ENCODE measurements at regions not wholly inside any gene's neighbourhood (a gene's known extent, or its start where the extent isn't known, plus 50 kb on each side); places are given as distances from the start of the nearest gene placed in this dataset.

GRCh38 chr3:146881356-146881755, 276.2 kb upstream of the PLSCR5 start:
- no peak for ATAC-seq
- H3K36me3 Mint-ChIP-seq, result no peaks in the 10 kb centered on the region

GRCh38 chr3:146873748-146874147, 268.6 kb upstream of the PLSCR5 start:
- DNase-seq, result no peak

More at GRCh38 chr3:146881356-146881755, 276.2 kb upstream of the PLSCR5 start:
- no peak for DNase-seq
- Mint-ChIP-seq H3K4me1 (no peaks in the 10 kb centered on the region), H3K27me3 (no peaks in the 10 kb centered on the region), H3K9me3 (peaks cover 0 to 5% (median 2%) of the 10 kb centered on the region in 9 donors), H3K27ac (no peak overlapping the region), H3K4me3 (no peak overlapping the region)
- POLR2A ChIA-PET, result no interaction called here

GRCh38 chr3:146865175-146865755, 260.1 kb upstream of the PLSCR5 start:
- no peak overlapping the region for H3K27ac Mint-ChIP-seq
- ATAC-seq (no peak), DNase-seq (no peak)
- H3K9me3 Mint-ChIP-seq, result peaks cover 0 to 10% (median 2%) of the 10 kb centered on the region in 9 donors
- H3K4me3 Mint-ChIP-seq, result no peak overlapping the region
- H3K27me3 Mint-ChIP-seq, result no peaks in the 10 kb centered on the region
- no peaks in the 10 kb centered on the region for H3K36me3 Mint-ChIP-seq
- no peaks in the 10 kb centered on the region for H3K4me1 Mint-ChIP-seq
- POLR2A ChIA-PET, result no interaction called here

More at GRCh38 chr3:146873748-146874147, 268.6 kb upstream of the PLSCR5 start:
- H3K36me3 Mint-ChIP-seq, result peaks cover 0 to 24% (median 0%) of the 10 kb centered on the region in 3 donors
- no peak for ATAC-seq
- H3K4me1 Mint-ChIP-seq, result no peaks in the 10 kb centered on the region
- POLR2A ChIA-PET, result no interaction called here
- H3K27me3 Mint-ChIP-seq, result no peaks in the 10 kb centered on the region
- H3K9me3 Mint-ChIP-seq, result peaks cover 3 to 46% (median 20%) of the 10 kb centered on the region in 9 donors
- no peak overlapping the region for H3K27ac Mint-ChIP-seq
- H3K4me3 Mint-ChIP-seq, result no peak overlapping the region

GRCh38 chr3:146861262-146861661, 256.1 kb upstream of the PLSCR5 start:
- Mint-ChIP-seq H3K27me3 (no peaks in the 10 kb centered on the region), H3K4me1 (no peaks in the 10 kb centered on the region), H3K27ac (no peak overlapping the region), H3K9me3 (peaks cover 0 to 15% (median 3%) of the 10 kb centered on the region in 9 donors), H3K36me3 (no peaks in the 10 kb centered on the region), H3K4me3 (no peak overlapping the region)
- ATAC-seq, result no peak
- DNase-seq, result no peak
- POLR2A ChIA-PET, result no interaction called here

- no peak overlapping the region for H3K27ac Mint-ChIP-seq
- H3K36me3 Mint-ChIP-seq, result no peaks in the 10 kb centered on the region
- H3K9me3 Mint-ChIP-seq, result peaks cover 0 to 28% (median 4%) of the 10 kb centered on the region in 9 donors
Measured at GRCh38 chr3:146854523-146854922, 249.4 kb upstream of the PLSCR5 start.

GRCh38 chr3:146851665-146852064, 246.5 kb upstream of the PLSCR5 start:
- Mint-ChIP-seq H3K27ac (no peak overlapping the region), H3K36me3 (no peaks in the 10 kb centered on the region), H3K27me3 (peaks cover 0 to 1% (median 0%) of the 10 kb centered on the region in 5 donors), H3K9me3 (peaks cover 0 to 27% (median 3%) of the 10 kb centered on the region in 9 donors), H3K4me1 (no peaks in the 10 kb centered on the region), H3K4me3 (no peak overlapping the region)
- POLR2A ChIA-PET, result no interaction called here
- no peak for DNase-seq
- no peak for ATAC-seq

More at GRCh38 chr3:146854523-146854922, 249.4 kb upstream of the PLSCR5 start:
- H3K4me1 Mint-ChIP-seq, result no peaks in the 10 kb centered on the region
- DNase-seq (no peak), ATAC-seq (no peak)
- POLR2A ChIA-PET, result no interaction called here
- H3K4me3 Mint-ChIP-seq, result no peak overlapping the region
- H3K27me3 Mint-ChIP-seq, result peaks cover 0 to 1% (median 0%) of the 10 kb centered on the region in 5 donors

- H3K27ac Mint-ChIP-seq, result no peak overlapping the region
- no peak overlapping the region for H3K4me3 Mint-ChIP-seq
- H3K36me3 Mint-ChIP-seq, result no peaks in the 10 kb centered on the region
- ATAC-seq (no peak), DNase-seq (no peak)
- POLR2A ChIA-PET, result no interaction called here
- no peaks in the 10 kb centered on the region for H3K4me1 Mint-ChIP-seq
- H3K27me3 Mint-ChIP-seq, result no peaks in the 10 kb centered on the region
- peaks cover 0 to 10% (median 0%) of the 10 kb centered on the region in 9 donors for H3K9me3 Mint-ChIP-seq
Measured at GRCh38 chr3:146845361-146845760, 240.2 kb upstream of the PLSCR5 start.

GRCh38 chr3:146843476-146843875, 238.3 kb upstream of the PLSCR5 start:
- H3K27me3 Mint-ChIP-seq, result no peaks in the 10 kb centered on the region
- no peaks in the 10 kb centered on the region for H3K36me3 Mint-ChIP-seq
- peaks cover 0 to 10% (median 0%) of the 10 kb centered on the region in 9 donors for H3K9me3 Mint-ChIP-seq
- H3K4me1 Mint-ChIP-seq, result no peaks in the 10 kb centered on the region
- H3K4me3 Mint-ChIP-seq, result no peak overlapping the region
- H3K27ac Mint-ChIP-seq, result peak overlapping the region in 1 of 10 donors; percentile 62
- DNase-seq (no peak), ATAC-seq (no peak)
- POLR2A ChIA-PET, result no interaction called here

GRCh38 chr3:146839727-146840375, 234.7 kb upstream of the PLSCR5 start:
- Mint-ChIP-seq H3K9me3 (peaks cover 0 to 14% (median 0%) of the 10 kb centered on the region in 9 donors), H3K27ac (no peak overlapping the region), H3K36me3 (no peaks in the 10 kb centered on the region), H3K27me3 (no peaks in the 10 kb centered on the region), H3K4me3 (no peak overlapping the region), H3K4me1 (no peaks in the 10 kb centered on the region)
- POLR2A ChIA-PET, result no interaction called here
- DNase-seq (no peak), ATAC-seq (no peak)

- no peak for DNase-seq
- H3K9me3 Mint-ChIP-seq, result peaks cover 0 to 19% (median 0%) of the 10 kb centered on the region in 9 donors
- H3K4me3 Mint-ChIP-seq, result no peak overlapping the region
- no peak for ATAC-seq
- H3K27me3 Mint-ChIP-seq, result no peaks in the 10 kb centered on the region
- POLR2A ChIA-PET, result no interaction called here
- H3K36me3 Mint-ChIP-seq, result no peaks in the 10 kb centered on the region
- no peak overlapping the region for H3K27ac Mint-ChIP-seq
- no peaks in the 10 kb centered on the region for H3K4me1 Mint-ChIP-seq
Measured at GRCh38 chr3:146838221-146838620, 233.1 kb upstream of the PLSCR5 start.

GRCh38 chr3:146834917-146835316, 229.8 kb upstream of the PLSCR5 start:
- ATAC-seq, result no peak
- no peaks in the 10 kb centered on the region for H3K4me1 Mint-ChIP-seq
- H3K36me3 Mint-ChIP-seq, result no peaks in the 10 kb centered on the region
- H3K9me3 Mint-ChIP-seq, result peaks cover 0 to 14% (median 0%) of the 10 kb centered on the region in 9 donors
- no peak overlapping the region for H3K27ac Mint-ChIP-seq
- H3K4me3 Mint-ChIP-seq, result no peak overlapping the region
- POLR2A ChIA-PET, result no interaction called here
- DNase-seq, result no peak
- no peaks in the 10 kb centered on the region for H3K27me3 Mint-ChIP-seq

GRCh38 chr3:146832857-146833458, 227.8 kb upstream of the PLSCR5 start:
- Mint-ChIP-seq H3K36me3 (no peaks in the 10 kb centered on the region), H3K4me3 (no peak overlapping the region), H3K27me3 (no peaks in the 10 kb centered on the region), H3K9me3 (peaks cover 0 to 14% (median 0%) of the 10 kb centered on the region in 9 donors), H3K27ac (no peak overlapping the region), H3K4me1 (no peaks in the 10 kb centered on the region)
- ATAC-seq (no peak), DNase-seq (no peak)
- POLR2A ChIA-PET, result no interaction called here

GRCh38 chr3:146831659-146832058, 226.5 kb upstream of the PLSCR5 start:
- POLR2A ChIA-PET, result no interaction called here
- Mint-ChIP-seq H3K27ac (no peak overlapping the region), H3K4me1 (no peaks in the 10 kb centered on the region), H3K36me3 (no peaks in the 10 kb centered on the region), H3K9me3 (peaks cover 0 to 14% (median 0%) of the 10 kb centered on the region in 9 donors), H3K4me3 (no peak overlapping the region), H3K27me3 (no peaks in the 10 kb centered on the region)
- DNase-seq (no peak), ATAC-seq (no peak)

All from naive thymus-derived CD8-positive, alpha-beta T cell (primary cell).